PC-3 (cell line): ENCODE measurements at regions not wholly inside any gene's neighbourhood (a gene's known extent, or its start where the extent isn't known, plus 50 kb on each side); places are given as distances from the start of the nearest gene placed in this dataset.

ENCODE experiments used
- ATAC-seq: fragments of 200-7000 bp; cut with Tn5 transposase; 2 replicates; pipeline ENCODE4 v1.9.1; 2020; ENCODE audit warnings: mild to moderate bottlenecking, moderate library complexity
- BruUV-seq: library from RNA; stranded (reverse); fragments of 400-500 nt; replicated peaks from 2 replicates; lab custom pipeline; 2021; lab: Mats Ljungman, UMichigan
- CTCF ChIA-PET: fragments of 300-600 bp; sonication (Branson Sonifier 250); formaldehyde crosslinking; loops from one replicate; lab custom pipeline; 2022; ENCODE audit warnings: antibody characterized with exemption; lab: Charles Lee
- POLR2A ChIA-PET: fragments of 300-600 bp; sonication (Branson Sonifier 250); formaldehyde crosslinking; loops from one replicate; lab custom pipeline; 2022; ENCODE audit warnings: antibody characterized with exemption; ENCODE audit not compliant: unreplicated experiment; lab: Charles Lee
- DNase-seq: peaks from one replicate; pipeline ENCODE4 v3.0.0-alpha.2; 2015
- H2AFZ ChIP-seq: fragments of 300-600 bp; sonication (generic); 2 replicates; pipeline ENCODE4 v1.6.0; 2016; ENCODE audit warnings: antibody characterized with exemption, low read length
- H3F3A ChIP-seq: fragments of 300-600 bp; sonication (generic); one replicate; pipeline ENCODE4 v1.6.0; 2017; ENCODE audit warnings: antibody characterized with exemption, low read length, control low read depth, mild to moderate bottlenecking; ENCODE audit not compliant: unreplicated experiment
- H3K27ac ChIP-seq: fragments of 300-600 bp; sonication (generic); 2 replicates; pipeline ENCODE4 v1.5.1; 2016; ENCODE audit warnings: mild to moderate bottlenecking, low read length
- H3K27me3 ChIP-seq: fragments of 300-600 bp; sonication (generic); 2 replicates; pipeline ENCODE4 v1.6.1; 2016; ENCODE audit warnings: low read length, mixed read lengths
- H3K36me3 ChIP-seq: fragments of 300-600 bp; sonication (generic); 2 replicates; pipeline ENCODE4 v1.6.1; 2016; ENCODE audit warnings: low read depth, mixed run types, low read length, mixed read lengths
- H3K4me1 ChIP-seq: fragments of 300-600 bp; sonication (generic); 2 replicates; pipeline ENCODE4 v1.5.1; 2016; ENCODE audit warnings: low read length; ENCODE audit not compliant: insufficient read depth
- H3K4me2 ChIP-seq: fragments of 300-600 bp; sonication (generic); 2 replicates; pipeline ENCODE4 v1.6.0; 2016; ENCODE audit warnings: low read length
- H3K4me3 ChIP-seq: fragments of 300-600 bp; sonication (generic); 2 replicates; pipeline ENCODE4 v1.5.1; 2016; ENCODE audit warnings: mild to moderate bottlenecking, low read length, mixed read lengths
- H3K79me2 ChIP-seq: fragments of 300-600 bp; sonication (generic); 2 replicates; pipeline ENCODE4 v1.6.1; 2017; ENCODE audit warnings: low read length, mixed read lengths
- H3K9ac ChIP-seq: fragments of 300-600 bp; sonication (generic); 2 replicates; pipeline ENCODE4 v1.6.0; 2016; ENCODE audit warnings: mild to moderate bottlenecking, low read length
- H3K9me2 ChIP-seq: fragments of 300-600 bp; sonication (generic); replicated peaks from 2 replicates; pipeline ENCODE4 v1.6.1; 2016; ENCODE audit warnings: mixed run types, low read length, mixed read lengths
- H3K9me3 ChIP-seq: fragments of 300-600 bp; sonication (generic); 2 replicates; pipeline ENCODE4 v1.6.1; 2016; ENCODE audit warnings: low read length, mixed read lengths
- H4K20me1 ChIP-seq: fragments of 300-600 bp; sonication (generic); 2 replicates; pipeline ENCODE4 v1.6.1; 2016; ENCODE audit warnings: low read length, mixed read lengths
- CTCF ChIP-seq: fragments of 300-600 bp; sonication (generic); conservative IDR thresholded peaks from 2 replicates; pipeline ENCODE4 v1.5.1; 2017; ENCODE audit warnings: antibody characterized with exemption, low read depth, mild to moderate bottlenecking, low read length
- EZH2 ChIP-seq: fragments of 300-600 bp; sonication (generic); IDR thresholded peaks from one replicate; pipeline ENCODE4 v1.6.1; 2017; ENCODE audit warnings: antibody characterized with exemption, mild to moderate bottlenecking, low read length; ENCODE audit not compliant: unreplicated experiment
- EZH2phosphoT487 ChIP-seq: fragments of 300-600 bp; sonication (generic); IDR thresholded peaks from 2 replicates; pipeline ENCODE4 v1.6.1; 2018; ENCODE audit warnings: mild to moderate bottlenecking, antibody characterized with exemption, low read length, borderline replicate concordance
- intact Hi-C: fragments of 100-400 bp; cut with micrococcal nuclease; formaldehyde crosslinking; loops from 2 replicates; pipeline ENCODE4 v1.9.0; 2023

GRCh38 chr18:55866886-55867285 lies 278.9 kb upstream of the TCF4 start:
- TF ChIP-seq CTCF (no peak), EZH2 (no peak), EZH2phosphoT487 (no peak)
- H3K4me2 ChIP-seq = no peak overlapping the region
- no peak overlapping the region for H2AFZ ChIP-seq
- no peaks in the 10 kb centered on the region for H3F3A ChIP-seq
- no peaks in the 10 kb centered on the region for H3K9me3 ChIP-seq
- no TSS peak for BruUV-seq
- H3K9me2 ChIP-seq = no peaks in the 10 kb centered on the region
- no peak overlapping the region for H3K27ac ChIP-seq
- peaks cover 20% of the 10 kb centered on the region for H3K4me1 ChIP-seq
- CTCF ChIA-PET = no interaction called here
- DNase-seq = no peak
- H3K4me3 ChIP-seq = no peak overlapping the region
- H3K27me3 ChIP-seq = no peaks in the 10 kb centered on the region
- intact Hi-C loops = no loop called here
- no peaks in the 10 kb centered on the region for H4K20me1 ChIP-seq
- H3K9ac ChIP-seq = no peak overlapping the region
- no peaks in the 10 kb centered on the region for H3K36me3 ChIP-seq
- POLR2A ChIA-PET = interaction anchor here (0.6 kb wide), 1 partner anchor 1155 kb away, joined by 3 read pairs; no protein-coding TSS in a partner anchor
- no peak for ATAC-seq
- H3K79me2 ChIP-seq = no peaks in the 10 kb centered on the region

GRCh38 chr18:55866006-55866405 lies 278.0 kb upstream of the TCF4 start:
- Histone ChIP-seq H3K79me2 (no peaks in the 10 kb centered on the region), H3K36me3 (no peaks in the 10 kb centered on the region), H3F3A (no peaks in the 10 kb centered on the region), H3K27me3 (no peaks in the 10 kb centered on the region), H4K20me1 (no peaks in the 10 kb centered on the region), H2AFZ (no peak overlapping the region), H3K9ac (no peak overlapping the region), H3K9me2 (no peaks in the 10 kb centered on the region), H3K4me1 (peaks cover 20% of the 10 kb centered on the region), H3K9me3 (no peaks in the 10 kb centered on the region), H3K4me3 (no peak overlapping the region), H3K4me2 (no peak overlapping the region), H3K27ac (no peak overlapping the region)
- TF ChIP-seq CTCF (no peak), EZH2phosphoT487 (no peak)
- intact Hi-C loops = no loop called here
- DNase-seq (no peak), ATAC-seq (no peak)
- BruUV-seq = no TSS peak
- ChIA-PET POLR2A (no interaction called here), CTCF (no interaction called here)

GRCh38 chr18:55864281-55864680 lies 276.3 kb upstream of the TCF4 start:
- no peak for DNase-seq
- Histone ChIP-seq H3K4me3 (no peak overlapping the region), H3K9me2 (no peaks in the 10 kb centered on the region), H3K9me3 (no peaks in the 10 kb centered on the region), H3K4me1 (peaks cover 5% of the 10 kb centered on the region), H4K20me1 (no peaks in the 10 kb centered on the region), H3K27me3 (no peaks in the 10 kb centered on the region), H3K4me2 (no peak overlapping the region), H3K9ac (no peak overlapping the region), H3F3A (no peaks in the 10 kb centered on the region), H2AFZ (no peak overlapping the region), H3K36me3 (no peaks in the 10 kb centered on the region), H3K27ac (no peak overlapping the region), H3K79me2 (no peaks in the 10 kb centered on the region)
- ChIA-PET POLR2A (no interaction called here), CTCF (interaction anchor here (0.7 kb wide), 1 partner anchor 296 kb away, joined by 3 read pairs; no protein-coding TSS in a partner anchor)
- no peak for ATAC-seq
- BruUV-seq = no TSS peak
- TF ChIP-seq EZH2phosphoT487 (no peak), CTCF (no peak), EZH2 (no peak)
- intact Hi-C loops = no loop called here
